Activated T-helper 1 cell treated with anti-CD3 and anti-CD28 coated beads, Interleukin-12 subunit alpha, Interleukin-12 subunit beta, Interleukin-2, Interleukin-4 antibody, amounts not matched to agents 30 ng/mL and 10 ng/mL and 1 ng/mL, durations not matched to agents 14 hours and 24 hours and 36 hours (primary cell): ENCODE measurements at regions not wholly inside any gene's neighbourhood (a gene's known extent, or its start where the extent isn't known, plus 50 kb on each side); places are given as distances from the start of the nearest gene placed in this dataset.

ENCODE experiments used
- DNase-seq: peaks from one replicate; pipeline ENCODE4 v3.0.0; 2021; ENCODE audit warnings: low spot score
- H3K27ac Mint-ChIP-seq: one replicate; pipeline ENCODE4 v1.8.0; 2021; ENCODE audit warnings: mild to moderate bottlenecking, mixed read lengths
- H3K27me3 Mint-ChIP-seq: one replicate; pipeline ENCODE4 v1.8.0; 2022; ENCODE audit warnings: mild to moderate bottlenecking, moderate library complexity, mixed read lengths; ENCODE audit not compliant: insufficient read depth
- H3K36me3 Mint-ChIP-seq: one replicate; pipeline ENCODE4 v1.8.0; 2021; ENCODE audit warnings: low read depth, mixed read lengths
- H3K4me1 Mint-ChIP-seq: one replicate; pipeline ENCODE4 v1.8.0; 2021; ENCODE audit warnings: low read depth, mixed read lengths
- H3K4me3 Mint-ChIP-seq: one replicate; pipeline ENCODE4 v1.8.0; 2021; ENCODE audit warnings: mild to moderate bottlenecking, moderate library complexity, mixed read lengths
- H3K9me3 Mint-ChIP-seq: one replicate; pipeline ENCODE4 v1.8.0; 2021; ENCODE audit warnings: mixed read lengths
- intact Hi-C: fragments of 100-400 bp; cut with micrococcal nuclease; formaldehyde crosslinking; loops from one replicate; pipeline ENCODE4 v1.15.1; 2024

DNA sequence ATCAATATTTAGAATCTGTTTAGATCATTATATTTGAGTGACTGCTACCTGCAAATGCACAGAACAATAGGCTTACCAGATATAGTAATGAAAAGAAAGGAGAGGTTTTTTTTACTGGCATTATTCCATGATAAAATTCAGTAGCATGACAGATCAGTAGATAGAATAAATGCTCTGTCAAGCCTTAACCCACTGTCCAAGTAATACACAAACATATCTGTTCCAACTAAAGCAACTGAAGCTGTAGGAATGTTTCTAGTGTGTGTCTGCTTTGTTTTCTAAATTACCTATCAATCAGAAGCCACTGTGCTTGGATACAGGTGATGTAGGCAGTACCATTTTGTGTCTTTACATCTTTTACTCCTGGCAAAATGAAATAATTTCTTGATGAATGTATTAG lies 604.6 kb downstream of the PCDH7 start:
- no peaks in the 10 kb centered on the region for H3K27me3 Mint-ChIP-seq
- no peak for DNase-seq
- no peak overlapping the region for H3K4me3 Mint-ChIP-seq
- peaks cover 4% of the 10 kb centered on the region for H3K9me3 Mint-ChIP-seq
- no peaks in the 10 kb centered on the region for H3K36me3 Mint-ChIP-seq
- H3K4me1 Mint-ChIP-seq, result no peaks in the 10 kb centered on the region
- no peak overlapping the region for H3K27ac Mint-ChIP-seq
- intact Hi-C loops, result no loop called here

DNA sequence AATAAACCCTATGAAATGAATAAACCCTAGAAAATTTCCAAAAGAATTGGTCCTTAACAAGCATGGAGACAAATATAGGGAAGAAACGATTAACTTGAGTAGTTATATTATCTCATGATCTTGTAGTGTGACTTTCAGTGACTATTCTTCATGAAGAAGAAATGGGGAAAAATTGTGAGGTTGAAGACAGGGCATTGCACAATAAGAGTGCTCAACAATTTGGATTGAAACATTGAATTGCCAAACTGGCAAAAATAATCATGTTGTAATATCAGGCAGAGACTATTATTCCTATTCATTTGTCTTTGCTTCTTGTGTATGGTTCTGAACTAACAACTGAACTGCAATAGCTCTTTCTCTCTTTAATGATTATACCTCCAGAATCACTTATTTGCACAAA lies 605.1 kb downstream of the PCDH7 start:
- H3K27ac Mint-ChIP-seq, result no peak overlapping the region
- H3K9me3 Mint-ChIP-seq, result peaks cover 4% of the 10 kb centered on the region
- intact Hi-C loops, result no loop called here
- H3K36me3 Mint-ChIP-seq, result no peaks in the 10 kb centered on the region
- no peak overlapping the region for H3K4me3 Mint-ChIP-seq
- no peaks in the 10 kb centered on the region for H3K4me1 Mint-ChIP-seq
- no peaks in the 10 kb centered on the region for H3K27me3 Mint-ChIP-seq
- DNase-seq, result no peak

DNA sequence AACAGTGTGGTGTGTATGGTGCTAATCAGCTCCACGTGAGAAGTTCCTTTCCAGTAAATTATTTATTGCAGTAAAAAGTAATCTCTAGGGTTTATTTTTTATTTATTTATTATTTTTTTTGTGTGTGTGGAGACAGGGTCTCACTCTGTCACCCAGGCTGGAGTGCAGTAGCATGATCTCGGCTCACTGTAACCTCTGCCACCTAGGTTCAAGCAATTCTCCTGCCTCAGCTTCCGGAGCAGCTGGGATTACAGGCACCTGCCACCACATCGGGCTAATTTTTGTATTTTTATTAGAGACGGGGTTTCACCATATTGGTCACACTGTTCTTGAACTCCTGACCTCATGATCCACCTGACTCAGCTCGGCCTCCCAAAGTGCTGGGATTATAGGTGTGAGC lies 606.9 kb downstream of the PCDH7 start:
- Mint-ChIP-seq H3K9me3 (peaks cover 4% of the 10 kb centered on the region), H3K36me3 (no peaks in the 10 kb centered on the region), H3K27ac (no peak overlapping the region), H3K4me1 (no peaks in the 10 kb centered on the region), H3K4me3 (no peak overlapping the region), H3K27me3 (no peaks in the 10 kb centered on the region)
- intact Hi-C loops, result no loop called here
- no peak for DNase-seq

DNA sequence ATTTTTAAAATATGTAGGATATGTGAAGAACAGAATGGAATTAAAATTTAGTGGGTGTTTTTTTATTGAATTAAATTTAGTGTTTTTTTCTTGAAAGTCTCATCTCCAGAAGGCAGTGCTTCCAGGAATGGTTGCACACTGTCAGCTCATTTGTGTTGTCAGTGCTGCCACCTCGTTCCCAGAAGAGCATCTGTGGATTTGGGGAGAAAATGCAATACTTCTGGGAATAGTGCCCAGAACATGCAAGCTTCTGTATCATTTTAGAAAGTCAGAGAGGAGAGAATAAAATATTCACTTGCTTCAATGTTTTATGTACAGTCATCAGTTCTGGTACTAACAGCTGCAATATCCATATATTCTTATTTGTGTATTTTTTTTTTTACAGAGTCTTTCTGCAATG lies 608.8 kb downstream of the PCDH7 start:
- intact Hi-C loops, result no loop called here
- Mint-ChIP-seq H3K4me3 (no peak overlapping the region), H3K9me3 (no peaks in the 10 kb centered on the region), H3K27me3 (no peaks in the 10 kb centered on the region), H3K27ac (no peak overlapping the region), H3K4me1 (no peaks in the 10 kb centered on the region), H3K36me3 (no peaks in the 10 kb centered on the region)
- no peak for DNase-seq

DNA sequence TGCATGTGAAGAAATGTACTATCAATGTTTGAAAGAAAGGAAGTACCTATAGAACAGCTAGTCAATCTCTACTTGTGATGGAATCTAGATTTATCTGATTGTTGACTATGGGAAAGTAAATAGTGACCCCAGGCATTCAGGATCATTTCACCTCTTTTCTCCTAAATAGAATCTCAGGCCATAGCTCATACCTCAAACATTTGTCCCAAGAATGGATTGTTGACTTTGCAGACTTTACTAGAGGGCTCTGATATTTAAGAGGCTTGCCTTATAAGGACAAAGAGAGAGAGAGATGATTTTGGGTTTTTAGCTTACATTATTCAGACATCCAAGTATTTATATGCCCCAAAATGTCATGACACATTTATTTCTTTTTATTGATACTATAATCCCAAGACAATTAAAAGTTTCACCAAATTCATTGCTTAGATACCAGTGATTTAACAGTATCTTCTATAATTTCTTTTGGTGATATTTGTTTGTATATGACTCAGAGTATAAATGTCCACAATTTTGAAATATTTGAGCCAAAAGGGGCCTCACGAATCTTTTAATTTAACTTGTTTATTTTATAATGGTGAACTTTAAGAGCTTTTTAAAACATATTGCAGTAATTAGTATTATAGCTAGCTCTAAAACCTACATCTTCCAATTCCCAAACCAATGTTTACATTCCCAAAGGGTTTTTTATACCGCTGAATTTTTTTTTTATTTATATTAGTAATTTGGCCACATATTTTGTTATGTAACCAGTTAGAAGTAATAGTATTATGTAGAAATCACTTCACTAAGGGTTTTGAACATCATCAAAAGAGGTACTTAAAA lies 614.1 kb downstream of the PCDH7 start:
- H3K4me3 Mint-ChIP-seq, result no peak overlapping the region
- no peak for DNase-seq
- no peaks in the 10 kb centered on the region for H3K36me3 Mint-ChIP-seq
- no peaks in the 10 kb centered on the region for H3K27me3 Mint-ChIP-seq
- intact Hi-C loops, result no loop called here
- no peak overlapping the region for H3K27ac Mint-ChIP-seq
- H3K4me1 Mint-ChIP-seq, result no peaks in the 10 kb centered on the region
- H3K9me3 Mint-ChIP-seq, result peaks cover 3% of the 10 kb centered on the region

DNA sequence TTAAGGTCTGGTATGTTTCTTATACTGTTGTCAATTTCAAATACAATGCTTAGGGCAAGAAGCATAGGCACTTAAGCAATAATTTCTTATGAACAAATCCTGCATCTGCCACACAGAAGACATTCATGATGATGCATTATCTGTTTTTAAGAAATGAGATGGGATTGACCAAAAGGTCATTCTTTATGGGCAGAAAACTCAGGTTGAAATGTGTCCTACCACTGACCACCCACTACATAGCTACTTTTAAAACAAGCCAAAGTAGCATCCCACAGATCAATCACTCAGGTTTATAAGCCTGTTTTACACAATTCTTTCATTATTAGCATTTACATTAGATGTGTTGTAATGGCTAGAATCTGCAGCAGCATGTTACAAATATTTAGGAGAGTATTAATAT lies 617.8 kb downstream of the PCDH7 start:
- H3K36me3 Mint-ChIP-seq, result no peaks in the 10 kb centered on the region
- no peak overlapping the region for H3K27ac Mint-ChIP-seq
- H3K9me3 Mint-ChIP-seq, result peaks cover 17% of the 10 kb centered on the region
- H3K4me3 Mint-ChIP-seq, result no peak overlapping the region
- no peaks in the 10 kb centered on the region for H3K27me3 Mint-ChIP-seq
- no peaks in the 10 kb centered on the region for H3K4me1 Mint-ChIP-seq
- intact Hi-C loops, result no loop called here
- no peak for DNase-seq

DNA sequence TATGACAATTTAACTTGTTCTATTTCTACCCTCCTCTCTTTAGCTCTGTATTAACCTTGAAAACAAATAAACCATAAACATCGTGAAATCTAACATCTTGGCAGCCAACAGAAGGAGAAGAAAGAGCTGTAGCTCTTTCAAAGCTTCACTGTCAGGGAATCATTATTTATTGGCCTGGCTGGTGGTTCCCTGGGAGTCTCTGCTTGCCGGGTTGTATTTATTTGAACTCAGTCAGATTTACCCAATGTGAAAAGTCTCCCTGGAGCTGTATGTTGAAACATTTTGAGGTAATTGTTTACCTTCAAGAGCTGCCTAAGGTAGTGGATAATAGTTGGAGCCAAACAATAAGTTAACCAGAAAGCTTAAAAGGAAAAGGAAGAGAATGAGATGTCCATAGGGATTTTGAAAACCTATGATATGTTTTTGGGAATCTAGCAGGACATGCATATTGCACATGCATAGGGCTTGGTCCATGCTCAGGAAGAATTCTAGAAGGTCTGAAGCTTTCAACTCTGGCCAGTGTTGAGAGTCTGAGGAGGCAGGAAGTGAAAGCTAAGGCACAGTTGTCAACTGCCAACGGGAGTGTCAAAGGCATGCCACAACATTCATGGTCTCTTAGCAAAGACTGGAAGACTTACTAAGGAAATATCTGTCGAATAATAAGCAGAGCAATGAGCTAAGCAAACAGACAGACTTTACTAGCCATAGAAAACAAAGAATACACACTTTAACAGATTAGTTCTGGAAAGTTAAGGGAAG lies 621.6 kb downstream of the PCDH7 start:
- intact Hi-C loops, result no loop called here
- no peak overlapping the region for H3K27ac Mint-ChIP-seq
- no peaks in the 10 kb centered on the region for H3K36me3 Mint-ChIP-seq

DNA sequence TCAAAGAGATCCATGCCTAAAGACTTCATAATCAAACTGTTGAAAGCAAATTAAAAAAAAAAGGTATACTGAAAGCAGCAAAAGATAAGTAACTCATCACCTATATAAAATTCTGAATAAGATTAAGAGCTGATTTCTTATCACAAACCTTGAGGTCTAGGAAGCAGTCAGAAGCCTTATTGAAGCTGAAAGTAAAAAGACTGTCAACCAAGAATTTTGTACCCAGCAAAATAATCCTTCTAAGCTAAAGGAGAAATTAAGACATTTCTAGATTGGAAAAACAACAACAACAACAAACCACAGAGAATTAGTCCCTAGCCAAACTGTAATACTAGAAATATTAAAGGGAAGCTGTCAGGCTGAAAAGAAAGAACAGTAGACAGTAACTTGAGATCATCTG lies 622.9 kb downstream of the PCDH7 start:
- no peak for DNase-seq
- intact Hi-C loops, result no loop called here
- no peak overlapping the region for H3K27ac Mint-ChIP-seq
- H3K27me3 Mint-ChIP-seq, result no peaks in the 10 kb centered on the region
- H3K9me3 Mint-ChIP-seq, result peaks cover 14% of the 10 kb centered on the region
- H3K4me1 Mint-ChIP-seq, result no peaks in the 10 kb centered on the region
- no peak overlapping the region for H3K4me3 Mint-ChIP-seq
- H3K36me3 Mint-ChIP-seq, result no peaks in the 10 kb centered on the region

More for the DNA sequence above, 621.6 kb downstream of the PCDH7 start:
- H3K9me3 Mint-ChIP-seq, result peaks cover 14% of the 10 kb centered on the region
- no peak overlapping the region for H3K4me3 Mint-ChIP-seq
- no peaks in the 10 kb centered on the region for H3K4me1 Mint-ChIP-seq
- H3K27me3 Mint-ChIP-seq, result no peaks in the 10 kb centered on the region
- DNase-seq, result no peak

DNA sequence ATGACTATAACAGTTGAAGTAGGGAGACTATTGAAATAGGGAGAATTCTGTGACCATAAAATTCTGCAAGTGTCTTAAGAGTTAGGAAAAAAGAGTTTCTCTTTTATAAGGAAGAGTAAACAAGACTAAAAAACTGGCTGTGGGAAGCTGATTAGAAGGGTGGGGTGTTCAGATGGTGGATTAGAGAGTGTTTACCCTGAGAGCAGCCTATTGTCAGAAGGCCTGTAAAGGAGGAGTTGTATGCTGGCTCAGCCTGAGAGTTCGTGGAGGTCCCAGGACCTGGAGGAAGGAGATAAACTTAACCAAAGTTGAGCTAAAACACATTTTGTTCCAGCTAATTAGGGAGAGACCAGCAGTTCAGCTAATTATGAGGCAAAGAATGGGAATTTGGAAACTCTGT lies 629.7 kb downstream of the PCDH7 start:
- H3K36me3 Mint-ChIP-seq, result no peaks in the 10 kb centered on the region
- H3K27me3 Mint-ChIP-seq, result no peaks in the 10 kb centered on the region
- intact Hi-C loops, result no loop called here
- H3K4me3 Mint-ChIP-seq, result no peak overlapping the region
- no peak for DNase-seq
- H3K9me3 Mint-ChIP-seq, result peaks cover 10% of the 10 kb centered on the region
- no peak overlapping the region for H3K27ac Mint-ChIP-seq
- H3K4me1 Mint-ChIP-seq, result no peaks in the 10 kb centered on the region

DNA sequence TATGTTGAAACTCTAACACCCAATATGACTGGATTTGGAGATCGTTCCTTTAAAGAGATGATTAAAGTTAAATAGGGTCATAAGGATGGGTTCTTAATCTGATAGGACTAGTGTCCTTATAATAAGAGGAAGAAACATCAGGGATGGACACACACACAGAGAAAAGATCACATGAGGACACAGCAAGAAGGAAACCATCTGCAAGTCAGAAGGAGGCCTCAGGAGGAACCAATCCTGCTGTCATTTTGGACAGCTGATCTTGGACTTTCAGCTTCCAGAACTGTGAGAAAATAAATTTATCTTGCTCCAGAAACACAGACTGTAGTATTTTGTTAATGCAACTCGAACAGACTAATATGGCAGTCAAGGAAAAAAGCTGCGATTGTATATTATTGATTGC lies 631.5 kb downstream of the PCDH7 start:
- H3K9me3 Mint-ChIP-seq, result peaks cover 10% of the 10 kb centered on the region
- H3K4me3 Mint-ChIP-seq, result no peak overlapping the region
- no peaks in the 10 kb centered on the region for H3K36me3 Mint-ChIP-seq
- no peaks in the 10 kb centered on the region for H3K4me1 Mint-ChIP-seq
- H3K27me3 Mint-ChIP-seq, result no peaks in the 10 kb centered on the region
- intact Hi-C loops, result no loop called here
- no peak for DNase-seq
- H3K27ac Mint-ChIP-seq, result no peak overlapping the region

DNA sequence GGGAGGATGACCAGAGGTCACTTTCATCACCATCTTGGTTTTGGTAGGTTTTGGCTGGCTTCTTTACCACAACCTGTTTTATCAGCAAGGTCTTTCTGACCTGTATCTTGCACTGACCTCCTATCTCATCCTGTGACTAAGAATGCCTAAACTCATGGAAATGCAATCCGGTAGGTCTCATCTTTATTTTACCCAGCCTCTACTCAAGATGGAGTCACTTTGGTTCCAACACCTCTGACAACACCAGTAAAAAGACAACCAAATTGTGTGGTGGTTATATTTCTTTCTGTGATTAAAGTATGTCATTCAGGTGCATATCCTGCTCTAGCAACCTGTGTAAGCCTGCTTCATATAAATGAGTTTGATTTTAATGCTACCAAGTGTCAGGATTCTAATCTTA lies 636.7 kb downstream of the PCDH7 start:
- Mint-ChIP-seq H3K4me1 (no peaks in the 10 kb centered on the region), H3K9me3 (peaks cover 10% of the 10 kb centered on the region), H3K27ac (no peak overlapping the region), H3K27me3 (no peaks in the 10 kb centered on the region), H3K4me3 (no peak overlapping the region), H3K36me3 (no peaks in the 10 kb centered on the region)
- intact Hi-C loops, result no loop called here
- DNase-seq, result no peak

DNA sequence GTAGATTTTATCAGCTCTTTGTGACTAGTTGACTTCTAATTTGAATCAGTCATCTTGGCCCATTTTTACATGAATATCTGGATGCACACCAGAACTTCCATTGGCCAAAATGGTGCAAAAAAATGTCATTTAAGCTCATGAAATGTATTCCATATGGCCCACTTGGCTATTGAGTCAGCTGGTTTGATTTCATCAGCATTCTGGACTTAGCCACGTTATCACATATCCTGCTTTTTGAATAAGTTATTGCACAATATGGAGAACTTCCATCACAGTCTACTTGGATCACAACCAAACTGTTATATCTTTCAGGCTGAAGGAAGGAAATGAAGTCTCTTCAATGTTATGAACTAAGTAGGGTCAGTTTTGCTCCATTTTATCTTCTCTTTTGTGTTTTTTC lies 640.6 kb downstream of the PCDH7 start:
- Mint-ChIP-seq H3K27me3 (no peaks in the 10 kb centered on the region), H3K4me3 (no peak overlapping the region), H3K27ac (no peak overlapping the region), H3K4me1 (no peaks in the 10 kb centered on the region), H3K9me3 (no peaks in the 10 kb centered on the region), H3K36me3 (no peaks in the 10 kb centered on the region)
- no peak for DNase-seq
- intact Hi-C loops, result no loop called here

DNA sequence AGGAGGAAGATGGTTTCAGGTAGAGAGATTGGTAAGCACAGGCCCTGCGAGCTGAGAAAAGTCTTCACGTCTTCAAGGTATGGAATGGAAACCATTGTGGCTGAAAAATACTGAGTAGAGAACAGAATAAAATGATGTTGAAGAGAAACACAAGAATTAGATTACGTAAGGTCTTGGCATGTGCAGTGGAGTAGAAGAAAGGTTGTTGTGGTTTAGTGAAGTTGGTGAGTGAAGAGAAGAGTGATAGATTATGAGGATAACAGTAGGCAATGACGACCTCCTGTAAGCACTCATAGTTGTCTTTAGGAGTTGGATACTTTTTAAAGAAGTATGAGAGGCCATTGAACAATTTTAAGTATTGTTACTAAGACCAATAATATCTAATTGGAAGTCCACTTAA lies 642.6 kb downstream of the PCDH7 start:
- Mint-ChIP-seq H3K27ac (no peak overlapping the region), H3K36me3 (no peaks in the 10 kb centered on the region), H3K4me1 (no peaks in the 10 kb centered on the region), H3K27me3 (no peaks in the 10 kb centered on the region), H3K9me3 (no peaks in the 10 kb centered on the region), H3K4me3 (no peak overlapping the region)
- intact Hi-C loops, result no loop called here
- no peak for DNase-seq
